ENCODE measurements at regions not wholly inside any gene's neighbourhood (a gene's known extent, or its start where the extent isn't known, plus 50 kb on each side); places are given as distances from the start of the nearest gene placed in this dataset.
"Not testable (repeated sequence)": the region's sequence is repeated elsewhere in the genome, so short reads cannot be mapped to it uniquely, and the experiment has no call there.

DNA sequence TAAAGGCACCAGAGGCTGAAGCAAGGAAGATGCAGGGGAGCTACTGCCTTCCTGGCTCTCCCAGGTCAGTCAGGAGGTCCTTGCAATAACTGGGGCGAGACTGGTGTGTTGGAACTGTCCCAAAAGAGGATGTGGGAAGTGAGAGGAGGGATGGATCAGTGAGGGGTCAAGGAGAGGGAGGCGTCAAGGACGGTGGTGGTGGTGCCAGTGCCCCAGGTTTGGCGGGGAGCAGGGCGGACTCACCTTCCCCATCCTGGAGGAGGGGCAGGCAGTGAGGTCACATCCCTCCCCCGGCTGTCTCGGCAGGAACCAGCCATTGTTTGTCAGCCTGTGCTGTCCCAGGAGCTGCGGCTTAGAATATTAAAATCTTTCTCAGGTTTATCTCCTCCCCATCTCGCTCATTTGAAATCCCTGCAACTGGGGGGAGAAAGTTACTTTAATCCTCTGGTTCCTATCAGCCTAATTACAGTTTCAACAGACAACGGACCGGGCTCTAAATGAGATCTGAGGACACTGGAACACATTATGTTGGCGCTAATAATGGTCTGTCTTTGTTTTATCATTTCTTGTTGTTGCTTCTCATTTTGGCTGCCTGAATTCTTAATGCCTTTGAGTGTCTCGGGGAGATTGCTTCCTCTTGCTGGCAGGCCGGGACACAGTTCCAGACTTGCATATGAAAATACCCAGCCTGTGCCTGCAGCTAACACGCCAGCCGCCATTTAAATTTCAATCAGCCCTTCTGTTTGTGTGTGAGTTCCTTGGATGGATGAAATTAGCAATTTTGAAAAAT is 387.5 kb downstream of the RPS24 start:
- DNase-seq: no peak

DNA sequence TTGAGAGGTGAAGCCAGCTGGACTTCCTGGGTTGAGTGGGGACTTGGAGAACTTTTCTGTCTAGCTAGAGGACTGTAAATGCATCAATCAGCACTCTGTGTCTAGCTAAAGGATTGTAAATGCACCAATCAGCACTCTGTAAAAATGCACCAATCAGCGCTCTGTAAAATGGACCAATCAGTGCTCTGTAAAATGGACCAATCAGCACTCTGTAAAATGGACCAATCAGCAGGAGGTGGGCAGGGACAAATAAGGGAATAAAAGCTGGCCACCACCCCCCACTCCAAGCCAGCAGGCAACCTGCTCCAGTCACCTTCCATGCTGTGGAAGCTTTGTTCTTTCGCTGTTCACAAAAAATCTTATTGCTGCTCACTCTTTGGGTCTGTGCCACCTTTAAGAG is 390.4 kb downstream of the RPS24 start:
- DNase-seq: not testable (repeated sequence)

DNA sequence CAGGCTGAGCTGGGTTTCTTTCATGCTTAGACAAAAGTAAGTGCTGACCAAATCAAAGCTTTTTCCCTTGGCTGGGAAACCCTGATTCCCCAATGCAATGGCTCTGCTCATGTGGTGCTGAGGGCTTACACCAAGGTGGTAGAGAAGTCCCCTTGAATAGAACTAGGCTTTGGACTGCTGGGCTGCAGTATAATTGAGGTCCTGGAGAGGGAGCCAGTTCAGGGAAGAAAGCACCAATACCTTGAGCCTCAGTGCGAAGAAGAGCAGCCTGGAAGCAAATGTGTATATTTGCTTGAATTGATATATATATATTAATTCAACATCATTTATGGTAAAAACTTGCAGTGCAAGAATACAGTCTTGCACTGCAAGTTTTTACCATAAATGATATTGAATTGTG is 391.1 kb downstream of the RPS24 start:
- no peak for DNase-seq

DNA sequence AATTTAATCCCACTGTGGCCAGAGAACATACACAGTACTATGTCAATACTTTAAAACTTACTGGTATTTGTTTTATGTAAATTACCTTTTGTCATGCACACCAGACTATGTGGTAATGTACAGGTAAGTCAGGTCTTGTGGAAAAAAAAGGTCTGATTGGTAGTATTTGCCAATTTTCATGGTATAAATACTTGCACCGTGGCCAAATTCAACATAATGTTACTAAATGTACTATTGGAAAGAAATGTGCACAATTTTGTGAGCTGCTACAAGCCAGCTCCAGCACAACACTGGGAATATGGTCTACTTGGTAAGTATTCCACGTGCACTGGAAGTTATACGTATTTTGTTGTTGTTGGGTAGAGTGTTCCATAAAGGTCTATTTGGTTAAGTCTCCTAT is 392.5 kb downstream of the RPS24 start:
- no peak for DNase-seq

DNA sequence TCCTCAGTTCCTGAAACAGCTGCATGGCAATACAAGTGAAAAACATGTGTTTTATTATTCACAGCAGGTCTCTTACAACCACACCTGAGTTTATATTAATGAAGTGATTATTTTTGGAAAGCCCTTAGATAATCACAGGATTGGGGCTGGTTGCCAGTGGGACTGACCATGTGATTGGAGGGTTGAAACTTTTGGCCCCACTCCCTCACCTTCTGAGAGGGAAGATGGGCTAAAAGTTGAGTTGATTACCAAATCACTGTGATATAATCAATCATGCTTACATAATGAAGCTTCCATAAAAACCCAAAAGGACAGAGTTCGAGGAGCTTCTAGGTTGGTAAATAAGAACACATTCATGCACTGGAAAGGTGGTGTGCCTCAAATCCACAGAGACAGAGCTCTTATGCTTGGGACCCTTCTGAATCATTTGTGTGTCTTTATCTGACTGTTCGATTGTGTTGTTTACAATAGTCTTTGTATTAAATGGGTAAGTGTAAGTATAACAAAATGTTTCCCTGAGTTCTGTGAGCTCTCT is 393.9 kb downstream of the RPS24 start:
- DNase-seq: no peak

DNA sequence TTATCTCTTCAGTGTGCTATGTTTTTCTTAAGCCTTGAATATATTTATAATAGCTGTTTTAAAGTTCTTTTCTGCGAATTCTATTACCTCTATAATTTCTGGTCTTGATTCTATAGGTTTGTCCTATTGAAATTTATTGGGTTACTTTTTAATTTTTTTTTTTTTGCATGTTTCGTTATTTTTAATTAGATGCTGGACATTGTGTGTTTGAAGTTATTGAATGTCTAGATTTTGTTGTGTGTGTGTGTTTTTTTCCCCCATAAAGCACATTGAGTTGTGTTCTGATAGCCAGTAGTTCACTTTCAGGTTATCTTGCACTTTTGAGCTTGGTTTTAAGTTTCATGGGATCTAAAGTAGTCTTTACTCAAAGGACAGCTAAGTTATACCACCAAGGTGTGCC is 394.9 kb downstream of the RPS24 start:
- DNase-seq: no peak

DNA sequence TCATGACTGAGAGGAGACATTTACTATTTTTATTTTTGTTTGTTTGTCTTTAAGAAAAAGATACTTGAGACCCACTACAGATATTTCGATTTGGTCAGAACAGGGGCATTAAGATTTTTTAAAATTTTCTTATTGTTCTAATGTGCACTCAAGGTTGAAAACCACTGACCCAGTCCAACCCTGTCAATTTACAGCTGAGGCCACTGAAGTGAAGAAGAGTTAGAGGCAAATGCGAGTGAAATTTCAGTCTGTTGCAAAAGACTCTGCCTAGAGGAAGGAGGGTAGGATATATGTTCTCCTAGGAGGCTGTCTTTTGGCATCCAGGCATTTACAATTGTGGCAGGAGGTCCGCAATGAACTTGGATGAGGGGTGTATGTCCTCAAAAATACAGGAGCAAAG is 396.3 kb downstream of the RPS24 start:
- no peak for DNase-seq

DNA sequence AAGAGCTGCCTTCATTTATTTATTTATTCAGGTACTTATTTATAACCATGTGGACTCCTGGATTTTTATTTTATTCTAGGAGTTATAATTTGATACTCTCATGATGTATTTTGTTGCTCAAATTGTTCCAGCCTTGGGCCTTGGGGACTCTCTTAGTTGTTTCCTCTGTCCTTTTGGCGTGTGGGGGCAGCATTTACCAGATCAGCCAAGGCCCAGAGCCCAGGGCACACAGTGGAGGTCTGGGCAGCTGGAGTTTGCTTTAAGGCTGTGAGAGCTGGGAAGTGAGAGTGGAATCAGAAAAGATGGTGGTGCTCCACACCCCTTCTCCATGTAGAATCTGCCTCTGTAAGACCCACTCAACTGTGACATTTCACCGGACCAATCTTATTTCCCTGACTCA is 398.9 kb downstream of the RPS24 start:
- DNase-seq: no peak

DNA sequence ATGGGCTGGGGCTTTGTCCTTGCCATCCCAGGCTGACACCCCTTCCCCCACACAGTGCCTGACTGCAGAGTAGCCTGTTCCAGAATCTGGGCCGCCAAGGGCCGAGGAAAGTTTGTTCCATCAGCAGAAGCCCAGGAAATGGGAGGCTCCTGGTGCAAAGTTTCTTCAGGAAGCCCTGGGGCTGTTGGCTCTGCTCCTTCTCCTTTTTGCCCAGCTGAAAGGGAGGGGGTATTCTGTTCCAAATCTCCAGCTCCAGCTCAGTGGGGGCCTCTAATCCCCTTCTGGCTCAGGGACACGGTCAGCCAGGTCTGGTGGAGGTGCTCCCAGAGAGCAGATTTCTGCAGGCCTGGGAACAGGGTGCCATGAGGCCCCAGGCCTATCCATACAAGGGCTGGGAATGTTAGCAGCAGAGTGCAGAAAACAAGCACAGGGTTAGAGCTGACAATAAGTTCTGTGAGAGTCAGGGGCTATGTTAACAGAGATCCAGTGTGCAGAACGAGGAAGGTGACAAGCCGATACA is 399.5 kb downstream of the RPS24 start:
- DNase-seq: no peak

DNA sequence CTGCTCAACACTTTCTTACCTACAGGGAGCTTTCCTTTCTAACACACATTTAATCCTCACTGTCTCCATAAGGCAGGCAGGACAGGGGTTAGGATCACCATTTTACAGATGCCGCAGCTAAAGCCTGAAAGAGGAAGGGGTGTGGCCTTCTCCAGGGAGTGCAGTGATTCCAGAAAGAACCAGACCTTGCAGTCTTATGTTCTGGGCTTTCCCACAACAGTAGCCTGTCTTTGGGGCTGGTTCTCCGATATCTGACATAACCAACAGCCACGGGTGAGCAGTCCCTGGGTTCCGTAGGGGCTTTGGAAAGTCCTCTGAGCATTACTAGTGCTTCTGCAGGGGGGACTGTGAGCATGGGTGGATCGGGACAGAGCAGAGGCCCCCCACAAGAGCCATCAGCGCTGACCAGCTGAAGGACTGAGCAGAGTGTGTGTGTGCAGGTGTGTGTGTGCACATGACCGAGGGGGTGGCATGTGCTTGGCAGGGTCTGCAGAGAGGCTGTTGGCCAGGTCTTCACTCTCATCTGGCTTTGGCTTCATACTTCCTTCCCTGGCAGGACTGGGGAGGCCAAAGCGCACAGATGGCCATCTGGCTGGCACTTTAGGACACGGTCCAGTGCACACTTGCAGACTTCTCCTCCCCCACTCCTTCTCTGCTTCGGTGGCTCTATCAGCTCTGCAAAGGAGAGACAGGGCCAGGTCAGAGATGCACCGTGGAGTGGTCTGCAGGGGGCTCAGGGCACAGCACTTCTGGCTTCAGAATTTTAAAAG is 400.3 kb downstream of the RPS24 start:
- DNase-seq: peak; percentile 35

DNA sequence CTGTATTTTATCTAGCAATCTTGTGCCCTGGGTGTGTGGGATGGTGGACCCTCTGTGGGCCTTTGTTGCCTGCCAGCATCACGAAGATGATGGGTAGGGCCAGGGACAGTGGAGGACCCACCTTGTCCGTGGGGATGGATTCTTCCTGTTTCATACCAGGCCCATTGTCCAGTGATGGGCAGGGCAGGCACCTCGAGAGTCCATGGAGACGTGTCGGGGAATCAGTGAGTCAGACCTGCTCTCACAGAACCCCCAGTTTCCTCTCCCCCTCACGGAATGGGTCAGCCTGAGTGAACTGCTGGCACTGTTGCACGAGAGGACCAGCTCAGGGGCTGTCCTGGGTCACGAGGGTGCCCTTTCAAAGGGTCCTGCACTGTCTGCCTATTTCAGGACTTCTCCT is 401.2 kb downstream of the RPS24 start:
- DNase-seq: no peak

DNA sequence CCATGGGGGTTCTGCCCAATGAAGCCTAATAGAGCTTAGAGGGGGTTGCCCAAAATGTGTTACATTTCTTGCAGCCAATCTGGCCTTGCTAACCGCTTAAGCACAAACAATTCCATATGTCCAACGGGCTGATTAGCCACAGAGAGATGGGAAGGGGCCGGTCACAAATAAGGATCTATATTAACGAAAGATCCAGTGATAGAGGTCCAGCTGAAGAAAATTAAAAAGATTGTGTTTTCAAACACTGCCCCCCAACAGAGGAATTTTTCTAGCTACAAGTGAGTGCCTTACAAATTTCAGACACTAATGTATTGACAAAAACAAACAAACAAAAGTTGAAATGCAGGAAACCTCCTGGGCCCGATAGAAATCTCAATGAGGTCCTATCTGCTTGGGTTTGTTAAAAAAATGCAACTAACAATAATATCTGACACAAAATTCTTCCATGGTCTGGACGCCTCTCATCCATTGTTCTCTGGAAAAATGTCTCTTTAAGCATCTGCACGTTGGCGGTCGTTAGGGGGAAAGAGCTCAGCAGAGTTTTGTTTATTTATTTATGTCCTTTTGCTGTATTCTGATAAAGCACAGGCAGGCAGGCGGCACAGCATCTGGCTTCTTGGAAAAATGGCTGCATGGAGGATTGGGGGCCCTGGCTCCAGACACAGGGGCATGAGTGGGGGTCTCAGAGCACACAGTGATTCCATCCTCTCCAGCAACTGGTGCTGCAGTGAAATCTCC is 402.0 kb downstream of the RPS24 start:
- no peak for DNase-seq

DNA sequence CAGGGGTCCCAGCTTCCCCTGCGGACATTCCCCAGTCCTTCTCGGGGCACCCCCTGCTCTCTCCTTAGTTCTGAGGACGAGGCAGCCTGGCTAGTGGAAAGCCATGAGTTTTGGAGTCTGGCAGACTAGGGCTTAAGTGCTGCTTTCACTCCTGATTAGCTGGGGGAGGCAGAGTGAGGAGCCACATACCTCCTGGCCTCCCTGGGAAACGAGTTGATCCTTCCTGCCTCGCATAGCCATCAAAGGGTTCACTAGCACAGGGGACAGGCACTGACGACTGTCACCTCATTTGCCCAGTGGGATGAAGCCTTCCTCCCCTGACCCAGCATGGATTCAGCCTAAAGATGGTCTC is 402.5 kb downstream of the RPS24 start:
- DNase-seq: no peak

DNA sequence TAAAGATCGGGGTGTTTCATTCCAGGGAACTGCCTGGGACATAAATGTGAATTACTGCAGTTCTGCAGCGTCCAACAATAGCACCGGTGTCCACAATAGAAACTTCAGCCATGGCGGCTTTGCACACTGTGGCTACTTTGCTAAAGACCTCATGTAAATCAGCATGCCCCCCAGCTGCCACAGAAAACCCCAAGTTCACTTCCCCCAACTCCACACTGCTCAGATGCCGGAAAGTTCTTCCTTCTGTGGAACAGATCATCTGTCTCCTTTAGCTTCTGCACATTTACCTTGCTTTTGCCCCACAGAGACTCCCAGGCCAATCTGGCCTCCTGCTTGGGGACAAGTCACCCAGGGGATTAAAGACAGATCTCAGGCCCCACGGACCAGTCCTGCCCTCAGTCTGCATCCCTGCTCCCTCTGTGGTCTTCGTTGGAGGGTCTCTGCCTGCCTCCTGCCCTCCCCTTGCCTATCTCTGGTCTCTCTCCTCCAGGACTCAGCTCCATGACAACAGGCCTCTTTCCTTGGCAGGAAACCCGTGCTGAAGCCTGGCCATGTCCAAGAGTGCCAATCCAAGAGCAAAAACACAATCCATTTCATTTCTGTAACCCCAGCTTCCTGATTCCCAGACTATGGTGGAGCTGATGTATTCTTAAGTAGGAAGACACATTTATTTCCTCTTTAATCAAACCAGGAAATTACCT is 403.2 kb downstream of the RPS24 start:
- DNase-seq: no peak

DNA sequence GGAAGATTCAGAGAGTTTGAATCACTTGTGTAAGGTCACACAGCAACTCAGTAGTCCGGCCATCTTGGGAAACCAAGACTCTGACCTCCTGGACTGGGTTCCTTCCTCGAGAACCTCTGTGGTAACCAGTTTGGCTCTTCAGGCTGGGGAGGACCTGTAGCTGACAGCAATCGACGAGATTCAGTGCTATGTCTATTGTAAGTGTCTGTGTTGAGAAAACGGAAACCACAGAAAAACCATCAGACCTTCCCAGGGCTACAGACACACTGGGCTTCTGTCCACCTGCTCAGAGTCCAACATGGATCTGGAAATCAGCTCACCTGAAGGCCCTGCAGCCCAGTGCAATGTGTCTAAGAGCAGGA is 403.7 kb downstream of the RPS24 start:
- DNase-seq: no peak

DNA sequence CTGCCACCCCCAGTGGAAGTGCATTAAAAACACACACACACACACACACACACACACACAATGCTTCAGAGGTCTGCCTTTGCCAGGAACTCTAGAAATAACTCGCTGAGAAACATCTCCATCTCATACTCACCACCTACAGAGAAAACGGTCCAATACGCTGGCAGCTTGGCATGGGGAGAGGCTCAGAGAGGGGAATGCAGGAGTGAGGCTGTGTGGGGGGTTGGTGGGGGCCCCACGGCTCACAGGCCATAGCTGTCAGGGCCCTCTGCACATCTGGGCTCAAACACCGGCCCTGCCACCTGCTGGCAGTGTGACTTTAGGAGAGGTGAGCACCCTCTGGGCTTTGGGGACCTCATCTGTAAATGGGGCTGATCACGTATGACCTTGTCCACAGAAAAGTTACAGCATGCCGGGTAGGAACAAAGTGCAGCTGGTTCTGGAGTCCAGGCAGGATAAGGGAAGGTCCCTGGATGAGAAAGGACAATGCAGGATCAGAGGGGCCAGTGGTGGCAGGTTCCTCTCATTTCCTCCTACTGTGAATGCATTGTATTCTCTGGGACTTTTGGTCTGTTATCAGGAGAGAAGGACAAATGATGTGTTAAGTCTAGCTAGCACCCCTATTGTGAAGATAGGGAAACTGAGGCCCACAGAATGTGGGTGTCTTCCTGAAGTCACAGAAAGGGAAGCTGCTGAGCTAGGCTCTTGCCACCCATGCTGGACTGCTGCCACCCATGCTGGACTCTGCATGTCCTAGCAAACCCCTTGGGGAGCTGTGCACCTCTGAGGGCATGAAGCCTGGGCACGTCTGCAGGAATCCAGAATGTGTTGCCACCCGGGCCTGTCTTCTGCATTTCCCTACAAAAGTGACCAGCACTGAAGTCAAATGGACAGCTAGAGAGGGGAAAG is 404.6 kb downstream of the RPS24 start:
- no peak for DNase-seq

DNA sequence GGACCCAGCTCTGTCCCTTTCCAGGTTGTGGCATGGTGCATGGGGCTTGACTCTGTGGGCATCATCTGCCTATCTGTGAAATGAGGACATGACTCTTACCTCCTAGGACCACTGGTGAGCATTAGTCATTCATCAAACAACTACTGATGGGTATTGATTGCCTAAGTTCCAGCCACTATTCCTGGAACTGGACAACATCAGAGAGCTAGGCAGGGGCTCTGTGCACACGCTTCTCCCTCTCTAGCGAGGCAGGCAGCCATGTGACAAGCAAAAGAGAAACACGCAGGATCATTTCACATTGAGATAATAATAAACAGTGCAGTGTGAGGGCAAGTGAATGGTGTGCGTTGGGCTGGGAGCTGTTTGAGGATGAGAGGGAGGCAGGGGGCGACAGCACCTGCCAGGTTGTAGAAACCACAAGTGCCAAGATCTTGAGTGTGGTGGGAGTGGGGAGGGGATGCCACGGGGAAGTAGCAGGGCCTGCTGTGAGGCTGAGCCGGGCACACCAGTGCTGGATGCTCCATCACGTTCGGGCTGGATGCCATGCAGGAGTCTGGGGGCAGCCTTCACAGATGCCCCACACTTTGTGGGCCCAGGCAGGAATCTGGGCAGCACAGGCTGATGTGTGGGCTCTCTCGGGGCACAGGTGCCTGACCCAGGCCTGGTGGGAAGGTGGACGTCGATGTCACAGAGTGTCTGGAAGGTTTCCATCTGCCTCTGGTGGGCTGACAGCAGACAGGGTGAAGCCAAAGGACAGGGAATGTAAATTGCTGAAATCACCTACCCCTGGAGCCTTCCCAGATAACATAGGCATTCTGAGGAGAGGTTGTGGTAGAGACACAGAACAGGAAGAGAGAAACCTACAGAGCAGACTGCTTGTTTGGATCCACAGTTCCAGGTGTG is 405.5 kb downstream of the RPS24 start:
- no peak for DNase-seq

DNA sequence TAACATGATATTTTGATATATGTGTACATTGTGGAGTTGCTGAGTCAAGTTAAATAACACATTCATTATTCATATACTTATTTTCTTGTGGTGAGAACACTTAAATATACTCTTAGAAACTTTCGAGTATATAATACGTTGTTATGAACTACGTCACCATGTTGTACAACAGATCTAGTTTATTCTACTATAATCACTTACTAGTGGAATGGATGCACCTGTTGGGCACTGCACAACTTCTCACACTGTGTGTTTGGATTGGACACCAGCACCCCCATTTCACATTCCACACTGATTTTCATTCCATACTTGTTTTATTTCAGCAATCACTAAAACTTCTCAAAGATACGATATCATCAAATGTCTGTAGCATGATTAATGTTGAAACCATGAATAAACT is 407.3 kb downstream of the RPS24 start:
- DNase-seq: no peak

DNA sequence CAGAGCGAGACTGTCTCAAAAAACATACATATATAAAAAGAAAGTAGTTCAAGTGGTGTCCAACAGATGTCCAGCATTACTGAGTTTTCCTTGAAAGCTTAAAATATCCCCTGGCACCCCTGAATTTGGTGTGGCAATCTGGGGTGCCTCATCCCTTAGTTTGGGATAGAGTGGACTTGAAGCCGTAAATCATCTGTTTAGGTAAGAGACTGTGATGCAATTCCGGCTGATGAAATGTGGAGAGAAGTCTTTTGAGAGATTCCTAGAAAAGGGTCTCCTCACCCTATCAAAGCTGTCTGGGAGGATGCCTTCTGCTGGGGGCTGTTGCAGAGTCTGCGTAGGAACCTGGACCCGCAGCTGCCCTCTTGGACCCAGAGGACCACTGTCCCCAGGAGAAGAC is 408.0 kb downstream of the RPS24 start:
- no peak for DNase-seq

DNA sequence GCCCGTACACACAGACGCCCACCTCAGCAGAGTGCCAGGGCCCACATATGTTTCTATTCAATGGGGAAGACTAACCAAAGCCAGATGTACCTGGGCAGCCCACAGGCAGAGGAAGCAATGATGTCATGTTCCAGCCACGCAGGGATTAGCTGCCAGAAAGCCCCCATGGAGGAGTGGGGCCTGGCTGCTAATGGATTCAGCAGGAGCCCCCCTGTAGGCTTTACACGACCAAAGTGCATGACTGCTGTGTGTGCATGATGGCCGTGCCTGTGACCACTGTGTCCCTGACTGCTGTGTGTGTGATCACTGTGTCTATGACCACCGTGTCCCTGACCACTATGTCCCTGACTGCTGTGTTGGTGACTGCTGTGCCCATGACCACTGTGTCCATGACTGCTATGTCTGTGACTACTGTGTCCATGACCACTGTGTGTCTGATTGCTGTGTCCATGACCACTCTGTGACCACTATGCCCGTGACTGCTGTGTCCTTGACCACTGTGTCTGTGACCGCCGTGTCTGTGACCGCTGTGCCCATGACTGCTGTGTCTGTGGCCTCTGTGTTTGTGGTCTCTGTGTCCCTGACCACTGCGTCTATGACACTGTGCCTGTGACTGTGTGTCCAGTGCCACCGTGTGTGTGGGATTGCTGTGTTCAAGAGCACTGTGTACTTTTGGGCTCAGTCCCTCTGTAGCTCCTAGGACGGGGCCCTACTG is 409.3 kb downstream of the RPS24 start:
- no peak for DNase-seq
